H1 (cell line): ENCODE measurements at regions not wholly inside any gene's neighbourhood (a gene's known extent, or its start where the extent isn't known, plus 50 kb on each side); places are given as distances from the start of the nearest gene placed in this dataset.

Source experiments
- CTCF ChIA-PET: fragments of 300-600 bp; sonication (Branson Sonifier 250); formaldehyde crosslinking; loops from one replicate; lab custom pipeline; 2021; ENCODE audit not compliant: partially characterized antibody; lab: Charles Lee
- POLR2A ChIA-PET: fragments of 300-600 bp; sonication (Branson Sonifier 250); formaldehyde crosslinking; loops from one replicate; lab custom pipeline; 2021; ENCODE audit warnings: inconsistent platforms; ENCODE audit not compliant: partially characterized antibody; lab: Charles Lee
- DNase-seq, 2 experiments: peaks; one replicate each; pipeline versions ENCODE4 v3.0.0 to v3.0.0-alpha.2; 2010 to 2022; ENCODE audit warnings: low spot score in 2 of 2, low read depth in 1 of 2, mixed read lengths in 1 of 2
- FAIRE-seq: peaks from 2 replicates; lab custom pipeline; 2011; peaks lifted over from hg19 to GRCh38; lab: Jason Lieb, UNC
- H2AFZ ChIP-seq: 2 replicates; pipeline ENCODE4 v1.8.1; 2012; ENCODE audit warnings: low read length, inconsistent platforms
- H2AK5ac ChIP-seq: 2 replicates; pipeline ENCODE4 v1.6.1; 2013; ENCODE audit warnings: low read depth, low read length
- H2BK120ac ChIP-seq: replicated peaks from 2 replicates; pipeline ENCODE3; 2013; ENCODE audit warnings: low read depth, low read length, inconsistent platforms
- H2BK12ac ChIP-seq: 2 replicates; pipeline ENCODE4 v1.6.1; 2013; ENCODE audit warnings: low read depth, low read length
- H2BK15ac ChIP-seq: 2 replicates; pipeline ENCODE4 v1.6.1; 2013; ENCODE audit warnings: low read length
- H2BK20ac ChIP-seq: 2 replicates; pipeline ENCODE4 v1.6.1; 2013; ENCODE audit warnings: low read length
- H2BK5ac ChIP-seq: 2 replicates; pipeline ENCODE4 v1.6.1; 2013; ENCODE audit warnings: low read depth, low read length
- H3K14ac ChIP-seq: 2 replicates; pipeline ENCODE4 v1.6.1; 2013; ENCODE audit warnings: inconsistent platforms; ENCODE audit not compliant: insufficient read length
- H3K18ac ChIP-seq: 2 replicates; pipeline ENCODE4 v1.6.1; 2013; ENCODE audit warnings: low read length; ENCODE audit errors: extremely low read depth
- H3K23ac ChIP-seq: 2 replicates; pipeline ENCODE4 v1.6.1; 2013; ENCODE audit warnings: inconsistent platforms; ENCODE audit not compliant: insufficient read length
- H3K23me2 ChIP-seq: 2 replicates; pipeline ENCODE4 v1.6.1; 2013; ENCODE audit warnings: low read depth, low read length
- H3K27ac ChIP-seq: 2 replicates; pipeline ENCODE4 v1.6.1; 2011; ENCODE audit warnings: low read depth, low read length, inconsistent platforms
- H3K27me3 ChIP-seq, 4 experiments: replicated peaks in 1 of 4; 1 replicate in 1 of 4; 2 replicates in 3 of 4; pipeline versions ENCODE4 v1.6.1 to v1.8.1; 2011 to 2013; ENCODE audit warnings: low read length in 3 of 4, mild to moderate bottlenecking in 3 of 4, inconsistent platforms in 2 of 4, mixed read lengths in 2 of 4, moderate library complexity in 1 of 4; ENCODE audit not compliant: control insufficient read depth in 3 of 4, insufficient read depth in 3 of 4; ENCODE audit errors: extremely low read depth in 1 of 4
- H3K36me3 ChIP-seq, 4 experiments: 2 replicates each; pipeline versions ENCODE4 v1.6.1 to v1.8.1; 2011 to 2013; ENCODE audit warnings: mild to moderate bottlenecking in 4 of 4, low read length in 3 of 4, moderate library complexity in 2 of 4, control low read depth in 1 of 4, inconsistent platforms in 1 of 4; ENCODE audit not compliant: insufficient read depth in 4 of 4, control insufficient read depth in 2 of 4
- H3K4ac ChIP-seq: replicated peaks from 2 replicates; pipeline ENCODE3; 2013; ENCODE audit warnings: low read length, low read depth, mixed read lengths, inconsistent platforms; ENCODE audit not compliant: insufficient read length
- H3K4me1 ChIP-seq, 4 experiments: replicated peaks in 1 of 4; 1 replicate in 1 of 4; 2 replicates in 3 of 4; pipeline versions ENCODE4 v1.6.1 to v1.8.1; 2011 to 2013; ENCODE audit warnings: low read length in 3 of 4, inconsistent platforms in 2 of 4, mixed read lengths in 1 of 4; ENCODE audit not compliant: insufficient read depth in 4 of 4, control insufficient read depth in 3 of 4
- H3K4me2 ChIP-seq, 2 experiments: 2 replicates each; pipeline versions ENCODE4 v1.6.1 to v1.8.1; 2011 to 2013; ENCODE audit warnings: low read depth in 2 of 2, low read length in 2 of 2, control low read depth in 1 of 2, inconsistent platforms in 1 of 2, mild to moderate bottlenecking in 1 of 2; ENCODE audit not compliant: insufficient read depth in 1 of 2
- H3K4me3 ChIP-seq, 4 experiments: fragments of 200-600, 300-600 bp in 1 of 4; sonication (generic), shearing (Covaris generic), sonication (Bioruptor Twin) in 1 of 4; 2 replicates each; pipeline versions ENCODE4 v1.5.1 to v1.8.1; 2011 to 2016; ENCODE audit warnings: low read length in 4 of 4, low read depth in 3 of 4, control low read depth in 2 of 4, inconsistent platforms in 2 of 4, mild to moderate bottlenecking in 2 of 4, mixed read lengths in 1 of 4, moderate library complexity in 1 of 4; ENCODE audit not compliant: insufficient read depth in 2 of 4; ENCODE audit errors: extremely low read depth in 1 of 4
- H3K56ac ChIP-seq: replicated peaks from 2 replicates; pipeline ENCODE3; 2013; ENCODE audit warnings: low read depth, mild to moderate bottlenecking, mixed read lengths, low read length, inconsistent platforms; ENCODE audit not compliant: insufficient read length
- H3K79me1 ChIP-seq: 2 replicates; pipeline ENCODE4 v1.6.1; 2013; ENCODE audit warnings: low read depth, low read length, control low read depth
- H3K79me2 ChIP-seq, 2 experiments: 2 replicates each; pipeline versions ENCODE4 v1.6.1 to v1.8.1; 2012 to 2013; ENCODE audit warnings: low read length in 2 of 2, mild to moderate bottlenecking in 2 of 2, inconsistent platforms in 1 of 2; ENCODE audit not compliant: insufficient read depth in 2 of 2, control insufficient read depth in 1 of 2
- H3K9ac ChIP-seq, 4 experiments: replicated peaks in 1 of 4; 1 replicate in 1 of 4; 2 replicates in 3 of 4; pipeline versions ENCODE4 v1.6.1 to v1.8.1; 2011 to 2013; ENCODE audit warnings: low read depth in 3 of 4, low read length in 3 of 4, control low read depth in 2 of 4, mild to moderate bottlenecking in 2 of 4, moderate library complexity in 2 of 4, inconsistent platforms in 1 of 4; ENCODE audit errors: extremely low read depth in 1 of 4
- H3K9me3 ChIP-seq, 2 experiments: 2 replicates each; pipeline versions ENCODE4 v1.6.1 to v1.8.1; 2012 to 2013; ENCODE audit warnings: mild to moderate bottlenecking in 2 of 2, moderate library complexity in 2 of 2, control low read depth in 1 of 2, inconsistent platforms in 1 of 2, low read depth in 1 of 2, low read length in 1 of 2, mixed read lengths in 1 of 2; ENCODE audit not compliant: insufficient read depth in 2 of 2
- H4K20me1 ChIP-seq, 2 experiments: replicated peaks in 1 of 2; 2 replicates each; pipeline versions ENCODE3 to v1.8.1; 2011 to 2013; ENCODE audit warnings: inconsistent platforms in 2 of 2, low read length in 2 of 2, mild to moderate bottlenecking in 1 of 2; ENCODE audit not compliant: insufficient read depth in 2 of 2, control insufficient read depth in 1 of 2
- H4K5ac ChIP-seq: 2 replicates; pipeline ENCODE4 v1.6.1; 2013; ENCODE audit warnings: low read length, low read depth, mixed read lengths, inconsistent platforms; ENCODE audit not compliant: insufficient read length
- H4K8ac ChIP-seq: 2 replicates; pipeline ENCODE4 v1.8.0; 2013; ENCODE audit warnings: mild to moderate bottlenecking, moderate library complexity, low read length, inconsistent platforms; ENCODE audit not compliant: insufficient read depth; ENCODE audit errors: extremely low read depth
- H4K91ac ChIP-seq: replicated peaks from 2 replicates; pipeline ENCODE3; 2013; ENCODE audit warnings: low read length, mixed read lengths, inconsistent platforms; ENCODE audit not compliant: insufficient read length
- KDM4A ChIP-seq: IDR thresholded peaks from one replicate; pipeline ENCODE4 v1.7.1; 2012; ENCODE audit warnings: low read depth, mild to moderate bottlenecking, moderate library complexity, low read length, inconsistent platforms; ENCODE audit not compliant: severe bottlenecking
- NANOG ChIP-seq: IDR thresholded peaks from 2 replicates; pipeline ENCODE4 v1.6.1; 2011; ENCODE audit warnings: low read length, low read depth, mild to moderate bottlenecking, inconsistent platforms; ENCODE audit not compliant: insufficient read depth, poor library complexity, severe bottlenecking
- POLR2A ChIP-seq, 2 experiments: IDR thresholded peaks; 1 replicate in 1 of 2; 2 replicates in 1 of 2; pipeline ENCODE4 v1.6.1; 2011; ENCODE audit warnings: low read depth in 2 of 2, low read length in 2 of 2, mild to moderate bottlenecking in 2 of 2; ENCODE audit errors: control extremely low read depth in 1 of 2
- RNF2 ChIP-seq: fragments of 200-900, 300-1000 bp; sonication (generic); IDR thresholded peaks from 2 replicates; pipeline ENCODE4 v1.7.1; 2016; ENCODE audit warnings: borderline replicate concordance, low read depth, mild to moderate bottlenecking, antibody characterized with exemption, low read length; ENCODE audit not compliant: poor library complexity, severe bottlenecking; ENCODE audit errors: missing control alignments
- SIX5 ChIP-seq: IDR thresholded peaks from 2 replicates; pipeline ENCODE4 v1.6.1; 2011; ENCODE audit warnings: mild to moderate bottlenecking, low read depth, low read length
- SP2 ChIP-seq: IDR thresholded peaks from 2 replicates; pipeline ENCODE4 v1.6.1; 2012; ENCODE audit warnings: mild to moderate bottlenecking, low read length, inconsistent platforms
- SUZ12 ChIP-seq: fragments of 200-600 bp; sonication (generic); IDR thresholded peaks from 2 replicates; pipeline ENCODE4 v1.6.1; 2012; ENCODE audit warnings: mild to moderate bottlenecking, inconsistent platforms, low read length, moderate library complexity, mixed read lengths
- TAF1 ChIP-seq: IDR thresholded peaks from 2 replicates; pipeline ENCODE4 v1.6.1; 2011; ENCODE audit warnings: mild to moderate bottlenecking, low read depth, low read length
- TCF12 ChIP-seq: IDR thresholded peaks from 2 replicates; pipeline ENCODE4 v1.6.1; 2011; ENCODE audit warnings: low read depth, mild to moderate bottlenecking, low read length
- WGBS, 2 experiments: shearing (Covaris generic) in 1 of 2; methylation state at CpG; one replicate each; pipeline versions ENCODE4 v1.1.6 to v1.1.7; 2013 to 2015; ENCODE audit warnings: low lambda C conversion rate in 2 of 2, mixed read lengths in 2 of 2, inconsistent platforms in 1 of 2, low coverage in 1 of 2, missing lambda C conversion rate in 1 of 2; ENCODE audit not compliant: insufficient replicate concordance in 2 of 2, insufficient coverage in 1 of 2, insufficient read length in 1 of 2; ENCODE audit errors: extremely low coverage in 1 of 2, missing lambda C conversion rate in 1 of 2; 5-methylcytosine and 5-hydroxymethylcytosine counted together

GRCh38 chr13:70622796-70623195 is 514.5 kb upstream of the KLHL1 start:
- H2BK12ac ChIP-seq = no peak overlapping the region
- H3K23me2 ChIP-seq = no peaks in the 10 kb centered on the region
- TF ChIP-seq SP2 (no peak), NANOG (no peak), SIX5 (no peak), KDM4A (no peak), TAF1 (no peak), SUZ12 (no peak), POLR2A (IDR thresholded peaks at IDR 0.05; ENCODE audit: control extremely low read depth in 1 of 2, low read depth in 2 of 2, low read length in 2 of 2) (no peak), RNF2 (no peak), TCF12 (no peak)
- no peak for DNase-seq
- H4K20me1 ChIP-seq = no peaks in the 10 kb centered on the region
- no peak overlapping the region for H3K4me2 ChIP-seq
- no peak overlapping the region for H3K4ac ChIP-seq
- H4K91ac ChIP-seq = no peak overlapping the region
- no peaks in the 10 kb centered on the region for H3K36me3 ChIP-seq
- H3K79me1 ChIP-seq = no peaks in the 10 kb centered on the region
- H3K79me2 ChIP-seq = no peaks in the 10 kb centered on the region
- no peak overlapping the region for H3K9ac ChIP-seq
- H2BK120ac ChIP-seq = no peak overlapping the region
- no peak overlapping the region for H4K5ac ChIP-seq
- H2BK15ac ChIP-seq = no peak overlapping the region
- CTCF ChIA-PET = interaction anchor here (0.9 to 1.2 kb wide), 3 partner anchors 13 to 341 kb away, joined by 3 to 4 read pairs (median 3); no protein-coding TSS in a partner anchor
- 61% methylated on average over 5 of the region's 5 CpGs; no CpG with 5 or more reads in 1 of the 2 experiments for WGBS, 2 experiments
- no peak overlapping the region for H2AFZ ChIP-seq
- no peak overlapping the region for H3K14ac ChIP-seq
- H2BK20ac ChIP-seq = no peak overlapping the region
- H3K18ac ChIP-seq = no peak overlapping the region
- no peak overlapping the region for H3K23ac ChIP-seq
- FAIRE-seq = no peak
- H3K9me3 ChIP-seq = no peaks in the 10 kb centered on the region
- no peak overlapping the region for H4K8ac ChIP-seq
- POLR2A ChIA-PET = no interaction called here
- H2AK5ac ChIP-seq = no peak overlapping the region
- H3K27ac ChIP-seq = no peak overlapping the region
- peaks cover 0 to 2% (median 0%) of the 10 kb centered on the region in 4 experiments; a peak in 2 of 7 replicates for H3K27me3 ChIP-seq
- H3K4me1 ChIP-seq = no peaks in the 10 kb centered on the region
- H3K4me3 ChIP-seq = no peak overlapping the region
- H3K56ac ChIP-seq = no peak overlapping the region
- H2BK5ac ChIP-seq = no peak overlapping the region
